GM21723 (cell line): ENCODE measurements at regions not wholly inside any gene's neighbourhood (a gene's known extent, or its start where the extent isn't known, plus 50 kb on each side); places are given as distances from the start of the nearest gene placed in this dataset.

Experiments used
- ATAC-seq: cut with Tn5 transposase; IDR thresholded peaks from one replicate; pipeline ENCODE4 v1.9.1; 2021; ENCODE audit warnings: mild to moderate bottlenecking, moderate library complexity; ENCODE audit not compliant: unreplicated experiment

- no peak for ATAC-seq
Measured at GRCh38 chr1:219774386-219774785, 154.0 kb downstream of the SLC30A10 start.

- peak; percentile 99 for ATAC-seq
Measured at GRCh38 chr1:219773775-219774174, 154.6 kb downstream of the SLC30A10 start.

- ATAC-seq, result no peak
Measured at GRCh38 chr1:219773110-219773509, 155.2 kb downstream of the SLC30A10 start.

GRCh38 chr1:219772265-219773036 is 155.9 kb downstream of the SLC30A10 start:
- no peak for ATAC-seq

- ATAC-seq, result no peak
Measured at GRCh38 chr1:219771080-219771479, 157.3 kb downstream of the SLC30A10 start.

GRCh38 chr1:219763321-219763720 is 150.4 kb upstream of the ZC3H11B start:
- no peak for ATAC-seq

GRCh38 chr1:219761208-219761860 is 148.4 kb upstream of the ZC3H11B start:
- no peak for ATAC-seq

- no peak for ATAC-seq
Measured at GRCh38 chr1:219759095-219759494, 146.2 kb upstream of the ZC3H11B start.

GRCh38 chr1:219757890-219758289 is 145.0 kb upstream of the ZC3H11B start:
- no peak for ATAC-seq

GRCh38 chr1:219755234-219755633 is 142.3 kb upstream of the ZC3H11B start:
- no peak for ATAC-seq

GRCh38 chr1:219754767-219755166 is 141.9 kb upstream of the ZC3H11B start:
- ATAC-seq, result no peak

- ATAC-seq, result no peak
Measured at GRCh38 chr1:219753914-219754313, 141.0 kb upstream of the ZC3H11B start.

- ATAC-seq, result no peak
Measured at GRCh38 chr1:219752645-219753044, 139.7 kb upstream of the ZC3H11B start.

- ATAC-seq, result no peak
Measured at GRCh38 chr1:219751870-219752507, 139.1 kb upstream of the ZC3H11B start.

- no peak for ATAC-seq
Measured at GRCh38 chr1:219749370-219749769, 136.5 kb upstream of the ZC3H11B start.

- ATAC-seq, result no peak
Measured at GRCh38 chr1:219746141-219746540, 133.2 kb upstream of the ZC3H11B start.

GRCh38 chr1:219744652-219745469 is 132.0 kb upstream of the ZC3H11B start:
- no peak for ATAC-seq

- no peak for ATAC-seq
Measured at GRCh38 chr1:219741011-219741970, 128.4 kb upstream of the ZC3H11B start.

- ATAC-seq, result no peak
Measured at GRCh38 chr1:219733511-219734174, 120.7 kb upstream of the ZC3H11B start.
